K562 (cell line): ENCODE measurements at regions not wholly inside any gene's neighbourhood (a gene's known extent, or its start where the extent isn't known, plus 50 kb on each side); places are given as distances from the start of the nearest gene placed in this dataset.

ENCODE experiments used
- ATAC-seq: fragments of 200-7000 bp; cut with Tn5 transposase; 3 replicates; pipeline ENCODE4 v1.9.1; 2020; ENCODE audit warnings: moderate library complexity
- BruUV-seq: library from RNA; stranded (reverse); fragments of 400-500 nt; replicated peaks from 2 replicates; lab custom pipeline; 2021; lab: Mats Ljungman, UMichigan
- CTCF ChIA-PET: fragments of 300-600 bp; formaldehyde crosslinking; extraction: SDS; loops from one replicate; lab custom pipeline; 2021; ENCODE audit warnings: low intra/inter-chr PET ratio; lab: Yijun Ruan, JAX
- POLR2A ChIA-PET: fragments of 300-600, 350-650 bp; sonication (Branson Sonifier 250); formaldehyde crosslinking; extraction: SDS; loops from one replicate; lab custom pipeline; 2021; ENCODE audit warnings: antibody characterized with exemption, inconsistent platforms; lab: Yijun Ruan, JAX
- DNase-seq, 4 experiments: peaks; one replicate each; pipeline versions ENCODE4 v3.0.0 to v3.0.0-alpha.2; 2011 to 2018; ENCODE audit warnings: low spot score in 3 of 4, mixed read lengths in 3 of 4; ENCODE audit errors: extremely low read depth in 1 of 4
- FAIRE-seq: peaks from 2 replicates; lab custom pipeline; 2011; peaks lifted over from hg19 to GRCh38; lab: Jason Lieb, UNC
- H2AFZ ChIP-seq: 2 replicates; pipeline ENCODE4 v1.6.0; 2011; ENCODE audit warnings: low read depth, low read length, control low read depth, inconsistent platforms
- H3K27ac ChIP-seq: fragments of 200-600 bp; 3 replicates; pipeline ENCODE4 v1.8.0; 2011; ENCODE audit warnings: low read depth, mild to moderate bottlenecking, control low read depth, inconsistent platforms, low read length, moderate library complexity, mixed read lengths; ENCODE audit errors: extremely low read depth
- H3K27me3 ChIP-seq, 2 experiments: fragments of 300-600 bp in 1 of 2; 2 replicates in 1 of 2; 3 replicates in 1 of 2; pipeline versions ENCODE4 v1.6.0 to v1.8.0; 2011; ENCODE audit warnings: inconsistent platforms in 2 of 2, low read length in 2 of 2, mild to moderate bottlenecking in 1 of 2, mixed read lengths in 1 of 2, moderate library complexity in 1 of 2; ENCODE audit not compliant: control insufficient read depth in 2 of 2, insufficient read depth in 2 of 2
- H3K36me3 ChIP-seq: fragments of 300-600 bp; 3 replicates; pipeline ENCODE4 v1.8.0; 2011; ENCODE audit warnings: mild to moderate bottlenecking, low read length, inconsistent platforms; ENCODE audit not compliant: control insufficient read depth, insufficient read depth
- H3K4me1 ChIP-seq, 2 experiments: fragments of 200-600 bp in 1 of 2; replicated peaks in 1 of 2; 2 replicates in 1 of 2; 3 replicates in 1 of 2; pipeline versions ENCODE4 v1.5.1 to v1.8.0; 2011; ENCODE audit warnings: inconsistent platforms in 2 of 2, low read length in 2 of 2, mild to moderate bottlenecking in 1 of 2, mixed read lengths in 1 of 2, moderate library complexity in 1 of 2; ENCODE audit not compliant: control insufficient read depth in 2 of 2, insufficient read depth in 2 of 2
- H3K4me2 ChIP-seq: 2 replicates; pipeline ENCODE4 v1.6.1; 2011; ENCODE audit warnings: low read length, control low read depth, inconsistent platforms, mixed read lengths; ENCODE audit not compliant: insufficient read depth
- H3K4me3 ChIP-seq: fragments of 200-600 bp; sonication (generic), shearing (Covaris generic); 2 replicates; pipeline ENCODE4 v1.5.1; 2016; ENCODE audit warnings: control low read depth, inconsistent platforms
- H3K79me2 ChIP-seq: fragments of 200-600 bp; 3 replicates; pipeline ENCODE4 v1.8.0; 2011; ENCODE audit warnings: low read length, inconsistent platforms; ENCODE audit not compliant: control insufficient read depth, insufficient read depth
- H3K9ac ChIP-seq, 2 experiments: 2 replicates each; pipeline versions ENCODE4 v1.6.0 to v1.6.1; 2011; ENCODE audit warnings: low read depth in 2 of 2, low read length in 2 of 2, control low read depth in 1 of 2, inconsistent platforms in 1 of 2, mild to moderate bottlenecking in 1 of 2, mixed read lengths in 1 of 2; ENCODE audit not compliant: insufficient read depth in 1 of 2
- H3K9me1 ChIP-seq: one replicate; pipeline ENCODE4 v1.6.0; 2011; ENCODE audit warnings: inconsistent platforms, mild to moderate bottlenecking, low read length, moderate library complexity; ENCODE audit not compliant: control insufficient read depth, insufficient read depth
- H3K9me3 ChIP-seq: replicated peaks from 2 replicates; pipeline ENCODE4 v1.5.1; 2011; ENCODE audit warnings: low read depth, low read length, inconsistent platforms; ENCODE audit not compliant: control insufficient read depth, insufficient read depth
- H4K20me1 ChIP-seq: replicated peaks from 2 replicates; pipeline ENCODE4 v1.6.1; 2011; ENCODE audit warnings: low read length, inconsistent platforms, mixed read lengths; ENCODE audit not compliant: control insufficient read depth, insufficient read depth
- AFF1 ChIP-seq, 2 experiments: fragments of 450-650 bp; IDR thresholded peaks; 2 replicates each; pipeline ENCODE4 v1.6.1; 2018; ENCODE audit warnings: mild to moderate bottlenecking in 2 of 2, low read depth in 1 of 2; ENCODE audit not compliant: partially characterized antibody in 2 of 2
- BRCA1 ChIP-seq, 2 experiments: fragments of 450-650 bp in 1 of 2; sonication (generic) in 1 of 2; formaldehyde crosslinking in 1 of 2; IDR thresholded peaks; 2 replicates each; pipeline versions ENCODE4 v1.5.0 to v1.6.1; 2017 to 2020; ENCODE audit warnings: mild to moderate bottlenecking in 1 of 2, missing genetic modification reagents in 1 of 2
- FOXM1 ChIP-seq, 2 experiments: fragments of 450-650 bp in 1 of 2; sonication (generic) in 1 of 2; formaldehyde crosslinking in 1 of 2; IDR thresholded peaks; 2 replicates each; pipeline versions ENCODE4 v1.6.1 to v1.9.0; 2017 to 2022; ENCODE audit warnings: low read depth in 2 of 2, mild to moderate bottlenecking in 2 of 2, missing genetic modification reagents in 1 of 2, moderate library complexity in 1 of 2
- MTA1 ChIP-seq: fragments of 450-650 bp; IDR thresholded peaks from 2 replicates; pipeline ENCODE4 v1.6.1; 2017; ENCODE audit warnings: borderline replicate concordance
- NFE2 ChIP-seq: IDR thresholded peaks from 2 replicates; pipeline ENCODE4 v1.6.1; 2014; ENCODE audit warnings: antibody characterized with exemption, low read depth
- RB1 ChIP-seq: fragments of 450-650 bp; IDR thresholded peaks from 2 replicates; pipeline ENCODE4 v1.6.1; 2017; ENCODE audit warnings: low read depth, mild to moderate bottlenecking
- SMAD4 ChIP-seq: fragments of 250-450 bp; sonication (Bioruptor Pico); conservative IDR thresholded peaks from 2 replicates; pipeline ENCODE4 v1.8.0; 2021; ENCODE audit warnings: inconsistent platforms, mild to moderate bottlenecking, moderate library complexity
- YY1 ChIP-seq, 3 experiments: IDR thresholded peaks; 2 replicates each; pipeline ENCODE4 v1.6.1; 2011; ENCODE audit warnings: low read length in 2 of 3, mild to moderate bottlenecking in 2 of 3, moderate library complexity in 2 of 3, borderline replicate concordance in 1 of 3, control low read depth in 1 of 3, low read depth in 1 of 3; ENCODE audit not compliant: insufficient read depth in 3 of 3, insufficient replicate concordance in 2 of 3, control insufficient read depth in 1 of 3, insufficient read length in 1 of 3; ENCODE audit errors: extremely low read depth in 1 of 3
- ZNF324 ChIP-seq: fragments of 250-450 bp; sonication (Bioruptor Pico); IDR thresholded peaks from 2 replicates; pipeline ENCODE4 v1.4.0; 2020; ENCODE audit warnings: mild to moderate bottlenecking
- ZNF57 ChIP-seq: fragments of 450-650 bp; formaldehyde crosslinking; IDR thresholded peaks from 2 replicates; pipeline ENCODE4 v1.4.0; 2020; ENCODE audit warnings: mild to moderate bottlenecking, moderate library complexity
- ZNF77 ChIP-seq: fragments of 250-450 bp; sonication (Bioruptor Pico); IDR thresholded peaks from 2 replicates; pipeline ENCODE4 v1.5.0; 2020
- WGBS: fragments of 100-300 bp; shearing (Covaris generic); methylation state at CpG from one replicate; pipeline ENCODE4 v1.1.6; 2016; ENCODE audit warnings: low coverage, mixed read lengths; ENCODE audit not compliant: insufficient coverage; ENCODE audit errors: missing lambda C conversion rate; 5-methylcytosine and 5-hydroxymethylcytosine counted together
- in situ Hi-C: fragments of 300-500 bp; cut with MboI; formaldehyde crosslinking; loops from 4 replicates; pipeline ENCODE4 v1.15.0; 2018; ENCODE audit warnings: inconsistent platforms, mixed read lengths
- intact Hi-C: fragments of 100-400 bp; cut with micrococcal nuclease; formaldehyde crosslinking; loops from 2 replicates; pipeline ENCODE4 v1.14.2; 2022

DNA sequence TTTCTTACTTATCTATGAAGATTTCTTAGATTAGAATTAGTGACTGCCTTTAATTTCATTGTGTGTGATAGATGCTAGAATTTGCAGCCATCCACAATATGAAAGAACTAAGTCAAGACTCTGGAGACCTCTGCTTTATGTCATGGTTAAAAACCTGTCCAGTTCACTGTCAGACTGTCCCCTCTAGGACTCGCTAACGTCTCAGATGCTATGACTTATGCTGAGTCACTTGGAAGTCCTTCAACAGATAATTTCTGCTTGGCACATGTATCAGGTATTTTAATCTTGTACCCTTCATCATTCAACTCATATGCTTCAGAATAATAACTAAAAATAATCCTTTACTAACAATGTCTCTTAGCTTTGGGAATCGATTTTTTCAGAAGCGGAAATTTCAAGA, 230.5 kb upstream of the DMAC1 start:
- ChIA-PET CTCF (no interaction called here), POLR2A (no interaction called here)
- 0% methylated on average over 4 of the region's 4 CpGs for WGBS
- H3K9me3 ChIP-seq = no peaks in the 10 kb centered on the region
- H3K9me1 ChIP-seq = no peaks in the 10 kb centered on the region
- H3K4me2 ChIP-seq = no peak overlapping the region
- in situ Hi-C loops = no loop called here
- no peaks in the 10 kb centered on the region for H3K79me2 ChIP-seq
- H3K9ac ChIP-seq = no peak overlapping the region
- no peak for FAIRE-seq
- TF ChIP-seq ZNF57 = no peak
- TF ChIP-seq AFF1 (IDR thresholded peaks at IDR 0.05; ENCODE audit: low read depth in 1 of 2, partially characterized antibody in 2 of 2) = no peak
- no peak for TF ChIP-seq FOXM1 (IDR thresholded peaks at IDR 0.05; ENCODE audit: low read depth)
- TF ChIP-seq FOXM1 (CRISPR knock-in tag; IDR thresholded peaks at IDR 0.05; ENCODE audit: low read depth) = no peak
- TF ChIP-seq ZNF324 = no peak
- TF ChIP-seq NFE2 = no peak
- TF ChIP-seq ZNF77 = no peak
- no peak for TF ChIP-seq SMAD4 (CRISPR knock-in tag)
- no peak for TF ChIP-seq RB1
- no peak for TF ChIP-seq YY1 (IDR thresholded peaks at IDR 0.05; ENCODE audit: borderline replicate concordance in 1 of 3, control insufficient read depth in 1 of 3, extremely low read depth in 1 of 3, insufficient read depth in 3 of 3, insufficient read length in 1 of 3, insufficient replicate concordance in 2 of 3, low read depth in 1 of 3, low read length in 2 of 3)
- no peak for TF ChIP-seq MTA1
- no peak for TF ChIP-seq BRCA1 (IDR thresholded peaks at IDR 0.05)
- TF ChIP-seq BRCA1 (CRISPR knock-in tag; IDR thresholded peaks at IDR 0.05) = no peak
- no peaks in the 10 kb centered on the region for H3K36me3 ChIP-seq
- H3K27me3 ChIP-seq = no peaks in the 10 kb centered on the region
- intact Hi-C loops = no loop called here
- H3K27ac ChIP-seq = no peak overlapping the region
- DNase-seq = no peak
- no peak for ATAC-seq
- no TSS peak for BruUV-seq
- no peaks in the 10 kb centered on the region for H3K4me1 ChIP-seq
- H3K4me3 ChIP-seq = no peak overlapping the region
- H4K20me1 ChIP-seq = no peaks in the 10 kb centered on the region
- no peak overlapping the region for H2AFZ ChIP-seq
